ENCODE measurements at regions not wholly inside any gene's neighbourhood (a gene's known extent, or its start where the extent isn't known, plus 50 kb on each side); places are given as distances from the start of the nearest gene placed in this dataset.

DNA sequence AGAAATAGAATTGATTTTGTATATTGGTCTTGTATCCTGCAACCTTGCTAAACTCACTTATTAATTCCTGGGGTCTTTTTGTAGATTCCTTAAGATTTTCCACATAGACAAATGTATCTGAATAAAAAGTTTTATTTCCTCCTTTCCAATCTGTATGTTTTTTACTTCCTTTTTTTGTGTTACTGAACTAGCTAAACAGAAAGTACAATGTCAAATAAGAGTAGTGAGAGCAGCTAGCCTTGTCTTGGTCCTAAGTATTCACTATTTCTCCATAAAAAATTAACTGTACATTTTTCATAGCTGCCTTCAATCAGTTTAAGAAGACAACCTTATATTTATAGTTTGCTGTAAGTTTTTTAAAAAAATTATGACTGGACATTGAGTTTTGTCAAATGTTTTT, 74.9 kb downstream of the FASLG start:
- no peaks in the 10 kb centered on the region for H3K9me1 ChIP-seq (ENCODE audit: insufficient read depth, low read length)
- no peak overlapping the region for H3K4ac ChIP-seq (ENCODE audit: low read depth, low read length)
- no peak overlapping the region for H2AK9ac ChIP-seq (replicated peaks; ENCODE audit: low read depth, low read length, poor library complexity)
- no peak overlapping the region for H2BK20ac ChIP-seq (ENCODE audit: low read depth, low read length)
- in situ Hi-C loops (cut with MboI; ENCODE audit: low sequenced_read_pairs): loop anchor here (25.0 kb wide), 2 partner anchors 1203 to 2003 kb away; no protein-coding TSS in a partner anchor
- H2BK120ac ChIP-seq (ENCODE audit: low read depth, low read length): no peak overlapping the region
- H3K27me3 ChIP-seq (ENCODE audit: control insufficient read depth, insufficient read depth, low read length): peaks cover 1% of the 10 kb centered on the region; the same call in 1 of the 2 replicates
- H3K27ac ChIP-seq (ENCODE audit: insufficient read depth, low read length): no peak overlapping the region
- H3K9ac ChIP-seq (ENCODE audit: low read depth, low read length): no peak overlapping the region
- no peak overlapping the region for H3K14ac ChIP-seq (replicated peaks; ENCODE audit: low read depth, low read length)
- no peak overlapping the region for H2BK5ac ChIP-seq (ENCODE audit: low read depth, low read length, poor library complexity, severe bottlenecking)
- H3K9me3 ChIP-seq (ENCODE audit: control insufficient read depth, insufficient read depth, low read length): no peaks in the 10 kb centered on the region
- H3K4me2 ChIP-seq (ENCODE audit: low read depth, low read length): no peak overlapping the region
- no peak overlapping the region for H3K56ac ChIP-seq (ENCODE audit: extremely low read depth, insufficient read depth, low read length)
- TF ChIP-seq POLR2A (IDR thresholded peaks at IDR 0.05; ENCODE audit: low read depth, low read length) (no peak), RCOR1 (IDR thresholded peaks at IDR 0.05; ENCODE audit: insufficient replicate concordance, low read length) (no peak), MXI1 (IDR thresholded peaks at IDR 0.05; ENCODE audit: borderline replicate concordance, low read depth, low read length) (no peak), SMC3 (IDR thresholded peaks at IDR 0.05; ENCODE audit: low read depth, low read length) (no peak)
- TF ChIP-seq, protein P1, sequence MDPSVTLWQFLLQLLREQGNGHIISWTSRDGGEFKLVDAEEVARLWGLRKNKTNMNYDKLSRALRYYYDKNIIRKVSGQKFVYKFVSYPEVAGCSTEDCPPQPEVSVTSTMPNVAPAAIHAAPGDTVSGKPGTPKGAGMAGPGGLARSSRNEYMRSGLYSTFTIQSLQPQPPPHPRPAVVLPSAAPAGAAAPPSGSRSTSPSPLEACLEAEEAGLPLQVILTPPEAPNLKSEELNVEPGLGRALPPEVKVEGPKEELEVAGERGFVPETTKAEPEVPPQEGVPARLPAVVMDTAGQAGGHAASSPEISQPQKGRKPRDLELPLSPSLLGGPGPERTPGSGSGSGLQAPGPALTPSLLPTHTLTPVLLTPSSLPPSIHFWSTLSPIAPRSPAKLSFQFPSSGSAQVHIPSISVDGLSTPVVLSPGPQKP (IDR thresholded peaks at IDR 0.05; ENCODE audit: borderline replicate concordance, low read depth, low read length): no peak
- H2AFZ ChIP-seq (replicated peaks; ENCODE audit: low read length, poor library complexity): no peak overlapping the region
- no peaks in the 10 kb centered on the region for H3K4me1 ChIP-seq (ENCODE audit: control insufficient read depth, insufficient read depth, low read length)
- H4K8ac ChIP-seq (ENCODE audit: low read depth in 2 of 2, low read length in 2 of 2): no peak overlapping the region
- no peak for ATAC-seq (ENCODE audit: low read depth)
- H3K79me1 ChIP-seq (ENCODE audit: low read depth in 1 of 2, low read length in 2 of 2): no peaks in the 10 kb centered on the region
- CTCF ChIA-PET: no interaction called here
- no peak overlapping the region for H2AK5ac ChIP-seq (ENCODE audit: low read depth, low read length)
- H3K18ac ChIP-seq (ENCODE audit: low read depth, low read length): no peak overlapping the region
- intact Hi-C loops (cut with micrococcal nuclease): no loop called here
- H2BK15ac ChIP-seq (ENCODE audit: low read depth, low read length): no peak overlapping the region
- BruUV-seq (replicated peaks): no TSS peak
- no peak for DNase-seq
- no peaks in the 10 kb centered on the region for H4K20me1 ChIP-seq (ENCODE audit: insufficient read depth, low read length)
- no peak overlapping the region for H4K5ac ChIP-seq (ENCODE audit: low read depth, low read length)
- H3K23ac ChIP-seq (ENCODE audit: low read depth, low read length): no peak overlapping the region
- dilution Hi-C loops (cut with HindIII; ENCODE audit: low sequenced_read_pairs, unreplicated experiment): no loop called here
- no peak overlapping the region for H4K91ac ChIP-seq (ENCODE audit: insufficient read depth, low read depth, low read length)
- POLR2A ChIA-PET (ENCODE audit: unreplicated experiment): no interaction called here
- H3K36me3 ChIP-seq (ENCODE audit: control insufficient read depth, insufficient read depth, low read length): no peaks in the 10 kb centered on the region
- H3K4me3 ChIP-seq (ENCODE audit: insufficient read depth, low read depth, low read length): no peak overlapping the region

Measured in IMR-90 (cell line).